ENCODE measurements at regions not wholly inside any gene's neighbourhood (a gene's known extent, or its start where the extent isn't known, plus 50 kb on each side); places are given as distances from the start of the nearest gene placed in this dataset.

GRCh38 chr16:79821911-79822310 lies 221.4 kb upstream of the MAF start:
- TF ChIP-seq, protein P1, sequence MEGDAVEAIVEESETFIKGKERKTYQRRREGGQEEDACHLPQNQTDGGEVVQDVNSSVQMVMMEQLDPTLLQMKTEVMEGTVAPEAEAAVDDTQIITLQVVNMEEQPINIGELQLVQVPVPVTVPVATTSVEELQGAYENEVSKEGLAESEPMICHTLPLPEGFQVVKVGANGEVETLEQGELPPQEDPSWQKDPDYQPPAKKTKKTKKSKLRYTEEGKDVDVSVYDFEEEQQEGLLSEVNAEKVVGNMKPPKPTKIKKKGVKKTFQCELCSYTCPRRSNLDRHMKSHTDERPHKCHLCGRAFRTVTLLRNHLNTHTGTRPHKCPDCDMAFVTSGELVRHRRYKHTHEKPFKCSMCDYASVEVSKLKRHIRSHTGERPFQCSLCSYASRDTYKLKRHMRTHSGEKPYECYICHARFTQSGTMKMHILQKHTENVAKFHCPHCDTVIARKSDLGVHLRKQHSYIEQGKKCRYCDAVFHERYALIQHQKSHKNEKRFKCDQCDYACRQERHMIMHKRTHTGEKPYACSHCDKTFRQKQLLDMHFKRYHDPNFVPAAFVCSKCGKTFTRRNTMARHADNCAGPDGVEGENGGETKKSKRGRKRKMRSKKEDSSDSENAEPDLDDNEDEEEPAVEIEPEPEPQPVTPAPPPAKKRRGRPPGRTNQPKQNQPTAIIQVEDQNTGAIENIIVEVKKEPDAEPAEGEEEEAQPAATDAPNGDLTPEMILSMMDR (IDR thresholded peaks at IDR 0.05; ENCODE audit: extremely low read depth in 1 of 2, insufficient read depth in 1 of 2, low read depth in 1 of 2, low read length in 2 of 2): no peak
- TF ChIP-seq FOS (IDR thresholded peaks at IDR 0.05; ENCODE audit: borderline replicate concordance, insufficient read depth, low read length): no peak

All from endothelial cell of umbilical vein (primary cell).